GM12878 (cell line): ENCODE measurements at regions not wholly inside any gene's neighbourhood (a gene's known extent, or its start where the extent isn't known, plus 50 kb on each side); places are given as distances from the start of the nearest gene placed in this dataset.

Experiments used
- FOXK2 ChIP-seq: fragments of 450-650 bp; IDR thresholded peaks from 2 replicates; pipeline ENCODE4 v1.6.1; 2017; ENCODE audit warnings: mild to moderate bottlenecking, moderate library complexity
- GABPA ChIP-seq: IDR thresholded peaks from 2 replicates; pipeline ENCODE4 v1.6.1; 2014; ENCODE audit warnings: antibody characterized with exemption, low read depth, mild to moderate bottlenecking, inconsistent platforms
- SIN3A ChIP-seq: IDR thresholded peaks from 2 replicates; pipeline ENCODE4 v1.6.1; 2012; ENCODE audit warnings: low read depth, low read length, improper control_type of control experiment

GRCh38 chr14:56887216-56887615 is 76.9 kb upstream of the OTX2 start:
- TF ChIP-seq SIN3A (no peak), GABPA (no peak), FOXK2 (no peak)
